Omental fat pad (tissue), 3 donors: ENCODE measurements at regions not wholly inside any gene's neighbourhood (a gene's known extent, or its start where the extent isn't known, plus 50 kb on each side); places are given as distances from the start of the nearest gene placed in this dataset.

Experiments used
- ATAC-seq: fragments of 150-250 bp; one replicate; pipeline ENCODE4 v1.9.1; 2016; ENCODE audit warnings: mild to moderate bottlenecking, moderate library complexity; ENCODE audit not compliant: low FRiP score
- DNase-seq: peaks from one replicate; pipeline ENCODE4 v3.0.0-alpha.2; 2019; ENCODE audit warnings: low spot score
- TF ChIP-seq, protein P1 (sequence below), 3 donors: fragments of 450-650 bp; IDR thresholded peaks; one replicate each; pipeline ENCODE4 v1.5.1; 2016 to 2017; ENCODE audit warnings: antibody characterized with exemption in 3 of 3, mild to moderate bottlenecking in 3 of 3, moderate library complexity in 2 of 3

DNA sequence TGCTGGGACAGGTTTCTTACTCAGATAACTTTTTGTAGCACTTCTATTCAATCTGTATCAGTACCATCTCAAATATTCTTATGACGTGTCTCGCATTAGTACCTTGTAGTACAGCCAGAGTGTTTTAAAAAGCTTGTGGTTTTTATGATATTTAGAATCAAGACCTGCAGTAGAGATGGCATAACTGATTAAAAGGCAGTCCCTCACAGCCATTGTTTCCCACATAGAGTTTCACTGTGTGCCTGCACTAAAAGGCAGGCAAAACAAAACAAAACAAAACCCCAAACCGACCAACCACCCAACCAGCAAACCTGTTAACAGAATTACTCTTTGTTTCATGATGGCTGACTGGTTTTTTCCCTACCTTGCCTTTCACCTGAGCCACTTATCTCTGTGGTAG is 221.3 kb upstream of the DGKB start:
- TF ChIP-seq, protein P1, sequence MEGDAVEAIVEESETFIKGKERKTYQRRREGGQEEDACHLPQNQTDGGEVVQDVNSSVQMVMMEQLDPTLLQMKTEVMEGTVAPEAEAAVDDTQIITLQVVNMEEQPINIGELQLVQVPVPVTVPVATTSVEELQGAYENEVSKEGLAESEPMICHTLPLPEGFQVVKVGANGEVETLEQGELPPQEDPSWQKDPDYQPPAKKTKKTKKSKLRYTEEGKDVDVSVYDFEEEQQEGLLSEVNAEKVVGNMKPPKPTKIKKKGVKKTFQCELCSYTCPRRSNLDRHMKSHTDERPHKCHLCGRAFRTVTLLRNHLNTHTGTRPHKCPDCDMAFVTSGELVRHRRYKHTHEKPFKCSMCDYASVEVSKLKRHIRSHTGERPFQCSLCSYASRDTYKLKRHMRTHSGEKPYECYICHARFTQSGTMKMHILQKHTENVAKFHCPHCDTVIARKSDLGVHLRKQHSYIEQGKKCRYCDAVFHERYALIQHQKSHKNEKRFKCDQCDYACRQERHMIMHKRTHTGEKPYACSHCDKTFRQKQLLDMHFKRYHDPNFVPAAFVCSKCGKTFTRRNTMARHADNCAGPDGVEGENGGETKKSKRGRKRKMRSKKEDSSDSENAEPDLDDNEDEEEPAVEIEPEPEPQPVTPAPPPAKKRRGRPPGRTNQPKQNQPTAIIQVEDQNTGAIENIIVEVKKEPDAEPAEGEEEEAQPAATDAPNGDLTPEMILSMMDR (IDR thresholded peaks at IDR 0.05) = no peak

DNA sequence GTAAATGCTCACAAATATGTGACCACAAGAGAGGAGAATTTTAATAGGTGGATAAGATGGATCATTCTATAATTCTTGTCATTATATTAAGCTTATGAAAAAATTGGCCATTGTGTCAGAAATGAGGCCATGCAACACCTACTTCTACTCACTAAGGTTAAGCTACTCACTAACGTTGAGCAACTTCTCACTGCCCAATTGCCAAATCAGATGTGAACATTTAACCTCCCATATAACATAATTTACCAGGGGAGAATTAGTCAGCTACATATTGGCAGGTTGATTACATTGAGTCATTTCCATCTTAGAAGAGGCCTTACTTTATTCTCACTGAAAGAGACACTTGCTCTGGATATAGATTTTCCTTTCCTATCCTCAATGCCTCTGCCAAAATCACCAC is 211.2 kb upstream of the DGKB start:
- ATAC-seq = no peak
- TF ChIP-seq, protein P1 (IDR thresholded peaks at IDR 0.05) = no peak
- DNase-seq = no peak

More for the DNA sequence above, 221.3 kb upstream of the DGKB start:
- ATAC-seq = no peak
- DNase-seq = no peak

DNA sequence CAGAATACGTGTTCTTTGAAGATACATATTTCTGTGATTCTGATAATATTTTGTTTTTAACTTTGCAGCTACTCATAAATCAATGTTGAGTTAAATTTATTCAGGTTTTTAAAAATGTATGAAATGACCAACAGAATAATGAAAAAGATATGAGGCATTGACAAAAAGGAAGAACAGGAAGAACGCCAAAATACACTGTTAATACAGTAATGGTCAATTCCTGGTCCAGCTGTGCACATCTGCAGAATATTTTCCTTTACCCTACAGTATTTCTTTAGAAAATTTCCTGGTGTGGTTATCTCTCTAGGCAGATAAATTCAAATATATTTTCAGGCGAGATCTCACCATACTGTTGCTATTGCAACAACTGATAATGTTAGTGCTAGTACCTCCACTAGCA is 203.2 kb upstream of the DGKB start:
- ATAC-seq (no peak), DNase-seq (no peak)
- TF ChIP-seq, protein P1 (IDR thresholded peaks at IDR 0.05) = no peak

DNA sequence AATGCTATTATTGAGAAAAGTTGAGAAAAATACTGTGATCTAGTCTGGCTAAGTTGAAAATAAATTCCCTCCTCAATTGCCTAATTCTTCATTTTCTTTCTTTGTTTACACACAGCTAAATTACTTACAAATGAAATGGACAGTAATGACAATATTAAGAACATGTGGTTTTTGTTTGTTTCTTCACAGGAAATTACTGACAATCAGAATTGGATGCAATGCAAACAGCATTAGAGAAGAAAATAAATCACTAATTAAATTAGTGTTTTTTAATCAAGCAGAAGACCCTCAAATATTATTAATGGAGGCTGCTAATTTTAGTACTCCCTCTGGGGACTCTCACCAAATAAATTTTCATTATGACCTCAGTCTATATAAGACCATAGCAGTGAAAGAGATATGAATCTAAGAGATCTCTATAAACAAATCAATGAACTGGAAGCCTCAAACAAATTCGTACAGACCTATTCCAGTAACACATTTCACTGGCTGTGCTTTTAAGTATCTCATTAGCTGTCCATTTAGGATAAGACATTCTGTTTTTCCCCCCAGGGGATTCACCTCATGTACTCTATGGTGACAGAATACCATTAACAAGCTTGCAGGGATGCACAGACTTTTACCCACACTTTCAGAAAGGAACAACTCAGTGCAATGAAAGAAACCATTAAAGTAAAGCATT is 202.0 kb upstream of the DGKB start:
- ATAC-seq = no peak
- TF ChIP-seq, protein P1 (IDR thresholded peaks at IDR 0.05) = no peak
- no peak for DNase-seq

DNA sequence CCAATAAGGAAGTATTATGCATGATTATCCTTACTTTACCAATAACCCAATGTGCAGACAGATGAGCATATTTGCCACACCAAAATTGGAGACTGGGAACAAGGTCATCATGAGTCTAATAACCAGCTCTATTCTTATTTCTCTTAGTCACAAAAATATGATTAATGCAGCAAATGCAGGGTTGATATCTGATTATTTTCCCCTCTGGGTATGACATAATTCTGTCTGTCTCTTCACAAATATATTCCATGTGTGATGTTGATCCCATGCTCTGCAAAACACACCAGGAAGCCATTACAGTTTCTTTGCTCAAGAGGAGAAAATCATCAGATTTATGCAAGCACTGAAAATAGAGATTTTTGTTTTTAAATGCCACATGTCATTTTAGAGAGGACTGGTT is 196.5 kb upstream of the DGKB start:
- DNase-seq (no peak), ATAC-seq (no peak)
- TF ChIP-seq, protein P1 (IDR thresholded peaks at IDR 0.05) = no peak

DNA sequence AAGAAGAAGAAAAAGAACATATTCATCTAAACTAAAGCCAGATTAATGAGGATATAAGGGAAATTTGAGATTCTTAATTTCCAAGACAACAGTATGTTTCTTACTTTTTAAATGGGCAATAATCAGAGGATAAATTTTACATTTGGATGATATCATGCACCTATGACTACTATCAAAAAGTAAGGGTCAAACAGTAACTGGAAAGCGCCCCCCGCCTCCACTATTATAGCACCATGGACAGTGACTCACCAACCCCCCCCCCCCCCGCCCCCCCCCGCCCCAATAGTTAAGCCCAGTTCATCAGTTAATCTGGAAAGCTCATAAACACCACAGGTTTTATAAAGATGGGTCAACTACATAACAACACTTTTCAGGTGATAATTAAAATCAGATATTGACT is 194.3 kb upstream of the DGKB start:
- TF ChIP-seq, protein P1 (IDR thresholded peaks at IDR 0.05) = no peak
- no peak for ATAC-seq
- DNase-seq = no peak

DNA sequence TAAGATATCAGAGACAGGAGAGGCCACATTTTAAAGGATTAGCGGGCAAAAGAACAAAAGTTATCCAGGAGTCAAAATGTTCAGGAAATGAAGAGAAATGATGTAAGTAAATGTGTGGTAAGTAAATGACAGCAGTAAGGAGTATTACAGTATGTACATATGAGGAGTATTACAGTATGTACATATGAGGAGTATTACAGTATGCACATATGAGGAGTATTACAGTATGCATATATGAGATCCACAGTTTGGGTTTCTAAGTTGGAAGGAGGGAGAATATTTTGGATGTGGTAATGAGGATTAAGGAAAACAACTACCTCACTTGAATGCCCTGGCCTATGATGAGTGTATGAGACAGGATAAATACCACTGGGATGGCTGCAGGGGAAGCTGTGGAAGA is 192.4 kb upstream of the DGKB start:
- DNase-seq = no peak
- ATAC-seq = no peak
- TF ChIP-seq, protein P1 (IDR thresholded peaks at IDR 0.05) = no peak
